ENCODE measurements at regions not wholly inside any gene's neighbourhood (a gene's known extent, or its start where the extent isn't known, plus 50 kb on each side); places are given as distances from the start of the nearest gene placed in this dataset.

DNA sequence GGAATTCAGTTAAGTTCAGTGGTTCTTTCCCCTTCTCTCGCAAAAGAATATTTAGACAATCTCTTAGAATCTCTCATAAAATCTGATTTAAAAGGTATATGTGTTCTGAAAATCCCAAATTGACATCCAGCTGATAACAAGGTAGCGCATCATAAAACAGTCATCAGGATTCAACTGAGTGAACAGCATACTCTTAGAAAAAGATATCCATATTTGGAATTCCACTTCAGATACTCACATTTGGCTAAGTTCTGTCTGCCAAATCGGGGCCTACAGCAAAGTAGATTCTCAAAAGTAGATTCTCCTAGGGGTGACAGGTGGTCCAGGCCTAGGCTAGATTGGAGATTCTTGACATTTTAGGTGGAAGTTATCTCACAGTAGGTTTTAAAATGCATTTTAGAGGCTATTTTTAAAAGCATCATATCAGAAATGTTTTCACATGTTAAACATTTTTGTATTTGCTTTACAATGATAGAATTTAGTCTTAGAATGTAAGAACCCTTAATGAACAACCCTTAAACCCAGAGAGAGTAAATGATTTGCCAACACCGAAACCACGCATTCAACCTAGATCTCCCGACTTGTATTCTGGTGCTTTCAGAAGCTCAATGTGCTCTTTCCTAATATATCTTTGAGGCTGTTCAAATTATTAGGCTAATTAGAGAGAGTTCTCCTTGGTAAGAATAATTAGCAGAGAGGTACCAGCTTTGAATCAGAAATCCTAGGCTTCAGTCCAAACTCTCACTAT lies 318.9 kb downstream of the LMO4 start:
- ATAC-seq (no peak), DNase-seq (ENCODE audit: low read depth, low spot score) (no peak)
- Histone ChIP-seq H3K27ac (ENCODE audit: low read length) (no peak overlapping the region), H3K36me3 (ENCODE audit: control insufficient read depth, insufficient read depth, low read length) (no peaks in the 10 kb centered on the region), H3K4me1 (ENCODE audit: control insufficient read depth, insufficient read depth, low read length) (no peaks in the 10 kb centered on the region), H3K4me3 (ENCODE audit: low read depth in 2 of 2, low read length in 2 of 2) (no peak overlapping the region), H3K27me3 (ENCODE audit: control insufficient read depth, insufficient read depth, low read length) (no peaks in the 10 kb centered on the region), H3K9me3 (ENCODE audit: control insufficient read depth, insufficient read depth, low read depth, low read length) (no peaks in the 10 kb centered on the region)
- POLR2A ChIA-PET = no interaction called here
- in situ Hi-C loops (cut with HindIII; ENCODE audit: low pct_unique_long_range_greater_than_20kb, low sequenced_read_pairs) (no loop called here), intact Hi-C loops (cut with micrococcal nuclease; ENCODE audit: unreplicated experiment) (no loop called here)
- no TSS peak for BruUV-seq (replicated peaks)
- TF ChIP-seq TCF7L2 (IDR thresholded peaks at IDR 0.05; ENCODE audit: low read depth, low read length) (no peak), POLR2AphosphoS5 (IDR thresholded peaks at IDR 0.05; ENCODE audit: low read depth, low read length) (no peak), SIN3A (IDR thresholded peaks at IDR 0.05; ENCODE audit: borderline replicate concordance, insufficient read depth, low read depth, low read length) (no peak), REST (IDR thresholded peaks at IDR 0.05; ENCODE audit: insufficient read depth in 1 of 2, low read depth in 2 of 2, low read length in 1 of 2) (no peak)
- TF ChIP-seq, protein P1, sequence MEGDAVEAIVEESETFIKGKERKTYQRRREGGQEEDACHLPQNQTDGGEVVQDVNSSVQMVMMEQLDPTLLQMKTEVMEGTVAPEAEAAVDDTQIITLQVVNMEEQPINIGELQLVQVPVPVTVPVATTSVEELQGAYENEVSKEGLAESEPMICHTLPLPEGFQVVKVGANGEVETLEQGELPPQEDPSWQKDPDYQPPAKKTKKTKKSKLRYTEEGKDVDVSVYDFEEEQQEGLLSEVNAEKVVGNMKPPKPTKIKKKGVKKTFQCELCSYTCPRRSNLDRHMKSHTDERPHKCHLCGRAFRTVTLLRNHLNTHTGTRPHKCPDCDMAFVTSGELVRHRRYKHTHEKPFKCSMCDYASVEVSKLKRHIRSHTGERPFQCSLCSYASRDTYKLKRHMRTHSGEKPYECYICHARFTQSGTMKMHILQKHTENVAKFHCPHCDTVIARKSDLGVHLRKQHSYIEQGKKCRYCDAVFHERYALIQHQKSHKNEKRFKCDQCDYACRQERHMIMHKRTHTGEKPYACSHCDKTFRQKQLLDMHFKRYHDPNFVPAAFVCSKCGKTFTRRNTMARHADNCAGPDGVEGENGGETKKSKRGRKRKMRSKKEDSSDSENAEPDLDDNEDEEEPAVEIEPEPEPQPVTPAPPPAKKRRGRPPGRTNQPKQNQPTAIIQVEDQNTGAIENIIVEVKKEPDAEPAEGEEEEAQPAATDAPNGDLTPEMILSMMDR (IDR thresholded peaks at IDR 0.05) = no peak
- CTCF ChIA-PET = no interaction called here

DNA sequence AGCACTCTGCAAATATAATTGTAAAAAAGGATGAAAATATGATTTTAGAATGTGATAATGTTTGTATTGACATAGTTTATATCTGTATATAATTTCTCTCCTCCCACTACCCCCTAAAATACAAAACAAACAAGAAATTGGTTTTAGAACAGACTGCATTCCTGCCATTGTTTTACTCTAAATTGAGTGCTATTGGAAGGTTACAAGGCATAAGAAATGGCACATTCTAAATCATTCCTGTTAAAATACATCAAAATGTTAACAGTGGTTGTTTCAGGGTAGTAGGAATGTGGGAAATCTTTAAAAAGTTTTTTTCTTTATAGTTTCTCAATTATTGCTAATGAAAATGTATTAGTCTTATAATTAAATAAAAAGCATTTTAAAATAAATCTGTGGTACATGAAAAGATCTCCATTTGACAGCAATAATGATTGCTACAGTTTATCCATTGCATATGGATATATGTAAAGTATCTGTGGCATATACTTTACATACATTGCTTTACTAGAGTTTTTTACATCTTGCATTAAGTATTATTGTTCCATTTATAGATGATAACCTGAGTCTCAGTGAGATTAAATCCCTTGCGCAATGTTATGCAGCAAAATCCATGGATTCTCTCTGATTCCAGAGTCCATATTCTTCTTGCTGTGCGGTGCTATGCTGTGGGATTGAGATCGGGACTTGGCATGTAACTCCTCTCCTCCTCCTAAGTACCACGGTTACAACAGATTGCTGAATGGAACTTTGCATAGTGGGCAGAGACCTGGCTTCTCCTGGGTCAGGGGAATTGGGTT lies 319.8 kb downstream of the LMO4 start:
- intact Hi-C loops (cut with micrococcal nuclease; ENCODE audit: unreplicated experiment) (no loop called here), in situ Hi-C loops (cut with HindIII; ENCODE audit: low pct_unique_long_range_greater_than_20kb, low sequenced_read_pairs) (no loop called here)
- no TSS peak for BruUV-seq (replicated peaks)
- ChIA-PET CTCF (no interaction called here), POLR2A (no interaction called here)
- H3K27me3 ChIP-seq (ENCODE audit: control insufficient read depth, insufficient read depth, low read length) = no peaks in the 10 kb centered on the region
- DNase-seq (ENCODE audit: low read depth, low spot score) = no peak
- H3K4me1 ChIP-seq (ENCODE audit: control insufficient read depth, insufficient read depth, low read length) = no peaks in the 10 kb centered on the region
- H3K9me3 ChIP-seq (ENCODE audit: control insufficient read depth, insufficient read depth, low read depth, low read length) = no peaks in the 10 kb centered on the region
- H3K4me3 ChIP-seq (ENCODE audit: low read depth in 2 of 2, low read length in 2 of 2) = no peak overlapping the region
- TF ChIP-seq REST (IDR thresholded peaks at IDR 0.05; ENCODE audit: insufficient read depth in 1 of 2, low read depth in 2 of 2, low read length in 1 of 2) (no peak), SIN3A (IDR thresholded peaks at IDR 0.05; ENCODE audit: borderline replicate concordance, insufficient read depth, low read depth, low read length) (no peak), POLR2AphosphoS5 (IDR thresholded peaks at IDR 0.05; ENCODE audit: low read depth, low read length) (no peak), TCF7L2 (IDR thresholded peaks at IDR 0.05; ENCODE audit: low read depth, low read length) (no peak)
- TF ChIP-seq, protein P1 (IDR thresholded peaks at IDR 0.05) = no peak
- H3K27ac ChIP-seq (ENCODE audit: low read length) = no peak overlapping the region
- no peaks in the 10 kb centered on the region for H3K36me3 ChIP-seq (ENCODE audit: control insufficient read depth, insufficient read depth, low read length)
- ATAC-seq = no peak

Measured in Panc1 (cell line).